Progenitor cell of endocrine pancreas (in vitro differentiated cells): ENCODE measurements at regions not wholly inside any gene's neighbourhood (a gene's known extent, or its start where the extent isn't known, plus 50 kb on each side); places are given as distances from the start of the nearest gene placed in this dataset.

ENCODE experiments used
- DNase-seq: peaks from one replicate; pipeline ENCODE4 v3.0.0; 2021; ENCODE audit warnings: low spot score; ENCODE audit not compliant: unreplicated experiment
- H3K27ac Mint-ChIP-seq: 2 replicates; pipeline ENCODE4 v1.8.0; 2021; ENCODE audit warnings: mild to moderate bottlenecking, moderate library complexity, mixed read lengths
- H3K27me3 Mint-ChIP-seq: 2 replicates; pipeline ENCODE4 v1.8.0; 2021; ENCODE audit warnings: mixed read lengths
- H3K36me3 Mint-ChIP-seq: 2 replicates; pipeline ENCODE4 v1.8.0; 2022; ENCODE audit warnings: mixed read lengths; ENCODE audit not compliant: insufficient read depth
- H3K4me1 Mint-ChIP-seq: 2 replicates; pipeline ENCODE4 v1.8.0; 2021; ENCODE audit warnings: low read depth, mixed read lengths
- H3K4me3 Mint-ChIP-seq: 2 replicates; pipeline ENCODE4 v1.8.0; 2021; ENCODE audit warnings: low read depth, mild to moderate bottlenecking, moderate library complexity, mixed read lengths
- H3K9me3 Mint-ChIP-seq: 2 replicates; pipeline ENCODE4 v1.8.0; 2021; ENCODE audit warnings: low read depth, mixed read lengths
- TF ChIP-seq, protein P1 (sequence below): fragments of 200-600 bp; sonication (generic); IDR thresholded peaks from one replicate; pipeline ENCODE4 v1.5.0; 2021; ENCODE audit warnings: antibody characterized with exemption, mild to moderate bottlenecking; ENCODE audit not compliant: unreplicated experiment

- no peak for DNase-seq
- Mint-ChIP-seq H3K36me3 (no peaks in the 10 kb centered on the region), H3K4me3 (no peak overlapping the region), H3K27ac (no peak overlapping the region), H3K27me3 (no peaks in the 10 kb centered on the region), H3K9me3 (no peaks in the 10 kb centered on the region), H3K4me1 (no peaks in the 10 kb centered on the region)
- TF ChIP-seq, protein P1, sequence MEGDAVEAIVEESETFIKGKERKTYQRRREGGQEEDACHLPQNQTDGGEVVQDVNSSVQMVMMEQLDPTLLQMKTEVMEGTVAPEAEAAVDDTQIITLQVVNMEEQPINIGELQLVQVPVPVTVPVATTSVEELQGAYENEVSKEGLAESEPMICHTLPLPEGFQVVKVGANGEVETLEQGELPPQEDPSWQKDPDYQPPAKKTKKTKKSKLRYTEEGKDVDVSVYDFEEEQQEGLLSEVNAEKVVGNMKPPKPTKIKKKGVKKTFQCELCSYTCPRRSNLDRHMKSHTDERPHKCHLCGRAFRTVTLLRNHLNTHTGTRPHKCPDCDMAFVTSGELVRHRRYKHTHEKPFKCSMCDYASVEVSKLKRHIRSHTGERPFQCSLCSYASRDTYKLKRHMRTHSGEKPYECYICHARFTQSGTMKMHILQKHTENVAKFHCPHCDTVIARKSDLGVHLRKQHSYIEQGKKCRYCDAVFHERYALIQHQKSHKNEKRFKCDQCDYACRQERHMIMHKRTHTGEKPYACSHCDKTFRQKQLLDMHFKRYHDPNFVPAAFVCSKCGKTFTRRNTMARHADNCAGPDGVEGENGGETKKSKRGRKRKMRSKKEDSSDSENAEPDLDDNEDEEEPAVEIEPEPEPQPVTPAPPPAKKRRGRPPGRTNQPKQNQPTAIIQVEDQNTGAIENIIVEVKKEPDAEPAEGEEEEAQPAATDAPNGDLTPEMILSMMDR = no peak
Measured at GRCh38 chr4:19324184-19324583, 927.5 kb upstream of the SLIT2 start.

DNA sequence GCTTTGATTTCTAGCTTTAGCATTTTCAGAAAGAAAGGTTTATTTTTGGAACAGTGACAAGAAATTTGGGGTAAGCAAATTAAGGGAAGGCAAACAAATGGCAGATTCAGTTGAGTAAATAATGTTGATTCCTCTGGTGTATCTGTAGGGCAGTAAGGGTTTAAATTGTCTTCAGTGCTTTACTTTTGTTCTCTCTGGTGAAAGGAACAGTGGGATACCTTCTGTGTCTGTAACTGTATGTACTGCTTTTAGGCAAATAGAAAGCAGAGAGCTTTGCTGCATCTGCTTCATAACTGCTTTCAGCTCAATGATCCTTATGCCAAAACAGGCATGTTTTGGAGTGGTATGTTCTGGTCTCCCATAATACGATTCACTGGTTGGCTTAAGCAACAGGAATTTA, 932.1 kb upstream of the SLIT2 start:
- no peak overlapping the region for H3K4me3 Mint-ChIP-seq
- H3K27me3 Mint-ChIP-seq = no peaks in the 10 kb centered on the region
- no peak for DNase-seq
- H3K4me1 Mint-ChIP-seq = no peaks in the 10 kb centered on the region
- TF ChIP-seq, protein P1 = no peak
- H3K36me3 Mint-ChIP-seq = no peaks in the 10 kb centered on the region
- no peaks in the 10 kb centered on the region for H3K9me3 Mint-ChIP-seq
- H3K27ac Mint-ChIP-seq = no peak overlapping the region

DNA sequence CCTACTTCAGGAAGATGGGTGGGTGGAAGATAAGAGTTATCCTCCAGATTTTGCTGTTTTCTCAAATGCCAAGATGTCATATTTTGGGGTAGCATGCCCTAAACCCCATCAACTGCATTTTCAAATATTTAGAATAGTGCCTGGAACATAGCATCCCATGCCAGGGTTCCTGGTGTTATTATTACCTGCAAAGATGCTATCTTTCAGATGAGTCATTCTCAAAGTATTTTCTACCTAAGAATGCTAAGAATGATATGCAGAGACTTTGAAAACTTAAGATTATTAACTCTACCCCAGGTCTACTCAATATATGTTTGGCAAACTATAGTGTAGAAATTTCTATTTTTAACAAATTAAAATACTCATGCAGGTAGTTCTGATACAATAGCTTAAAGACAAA, 934.3 kb upstream of the SLIT2 start:
- H3K36me3 Mint-ChIP-seq = no peaks in the 10 kb centered on the region
- DNase-seq = no peak

DNA sequence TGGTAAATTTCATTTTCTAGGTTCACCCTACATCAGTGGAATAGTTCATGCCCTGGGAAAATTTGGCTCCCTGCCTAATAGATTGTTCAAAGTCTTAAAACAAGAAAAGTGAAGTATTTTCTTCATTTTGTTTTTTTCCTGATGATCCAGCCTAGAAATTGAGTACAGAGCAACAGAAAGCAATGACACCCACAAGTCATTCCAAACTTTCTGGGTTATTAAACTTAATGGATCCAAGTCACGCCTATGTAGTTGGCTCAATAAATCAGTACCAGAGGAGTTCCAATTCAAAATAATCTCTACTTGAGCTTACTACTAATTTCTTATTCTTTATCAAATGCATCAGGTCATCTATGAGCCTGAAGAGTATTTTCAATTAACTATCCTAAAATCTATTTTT, 937.6 kb upstream of the SLIT2 start:
- no peaks in the 10 kb centered on the region for H3K9me3 Mint-ChIP-seq
- H3K27ac Mint-ChIP-seq = no peak overlapping the region
- no peaks in the 10 kb centered on the region for H3K36me3 Mint-ChIP-seq
- no peak for DNase-seq
- no peak overlapping the region for H3K4me3 Mint-ChIP-seq
- H3K27me3 Mint-ChIP-seq = no peaks in the 10 kb centered on the region
- TF ChIP-seq, protein P1 = no peak
- H3K4me1 Mint-ChIP-seq = no peaks in the 10 kb centered on the region

More for the DNA sequence above, 934.3 kb upstream of the SLIT2 start:
- TF ChIP-seq, protein P1 = no peak
- no peaks in the 10 kb centered on the region for H3K27me3 Mint-ChIP-seq
- no peak overlapping the region for H3K4me3 Mint-ChIP-seq
- no peak overlapping the region for H3K27ac Mint-ChIP-seq
- H3K9me3 Mint-ChIP-seq = no peaks in the 10 kb centered on the region
- H3K4me1 Mint-ChIP-seq = no peaks in the 10 kb centered on the region

DNA sequence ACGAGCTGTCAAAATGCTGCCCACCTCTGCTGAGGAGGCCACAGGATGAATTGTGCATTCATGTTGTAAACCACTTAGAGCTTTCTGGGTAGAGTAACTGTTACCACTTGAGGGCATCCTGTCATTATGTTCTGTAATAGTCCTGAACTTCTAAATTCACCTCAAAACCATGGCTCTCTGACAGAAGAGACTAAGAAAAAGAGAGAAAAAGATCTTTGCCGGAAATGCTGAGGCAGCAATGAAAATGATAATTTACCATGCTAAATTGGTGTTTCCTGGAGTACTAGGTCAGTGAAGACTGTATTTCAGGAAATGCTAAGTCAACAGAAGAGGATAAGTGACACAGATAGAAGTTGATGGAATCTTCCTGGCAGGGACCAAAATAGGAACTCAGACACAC, 942.3 kb upstream of the SLIT2 start:
- H3K9me3 Mint-ChIP-seq = peaks cover 14% of the 10 kb centered on the region
- no peak overlapping the region for H3K4me3 Mint-ChIP-seq
- DNase-seq = no peak
- no peaks in the 10 kb centered on the region for H3K36me3 Mint-ChIP-seq
- TF ChIP-seq, protein P1 = no peak
- no peaks in the 10 kb centered on the region for H3K27me3 Mint-ChIP-seq
- H3K4me1 Mint-ChIP-seq = no peaks in the 10 kb centered on the region
- H3K27ac Mint-ChIP-seq = no peak overlapping the region
